Parathyroid adenoma (tissue), 2 donors: ENCODE measurements at regions not wholly inside any gene's neighbourhood (a gene's known extent, or its start where the extent isn't known, plus 50 kb on each side); places are given as distances from the start of the nearest gene placed in this dataset.

Source experiments
- H2AFZ ChIP-seq: fragments of 300-600 bp; sonication (generic); one replicate; pipeline ENCODE4 v1.7.0; 2017; ENCODE audit warnings: antibody characterized with exemption, mild to moderate bottlenecking
- H3K27ac ChIP-seq: fragments of 300-600 bp; sonication (generic); one replicate; pipeline ENCODE4 v1.7.0; 2017
- H3K27me3 ChIP-seq: fragments of 300-600 bp; sonication (generic); one replicate; pipeline ENCODE4 v1.7.0; 2017; ENCODE audit warnings: low read length; ENCODE audit not compliant: control insufficient read depth, insufficient read depth
- H3K36me3 ChIP-seq: fragments of 300-600 bp; sonication (generic); one replicate; pipeline ENCODE4 v1.7.0; 2017; ENCODE audit warnings: low read length; ENCODE audit not compliant: control insufficient read depth, insufficient read depth
- H3K4me1 ChIP-seq: fragments of 300-600 bp; sonication (generic); one replicate; pipeline ENCODE4 v1.7.0; 2017; ENCODE audit warnings: control low read depth
- H3K4me2 ChIP-seq: fragments of 300-600 bp; sonication (generic); one replicate; pipeline ENCODE4 v1.7.0; 2017; ENCODE audit warnings: low read length
- H3K4me3 ChIP-seq: fragments of 300-600 bp; sonication (generic); one replicate; pipeline ENCODE4 v1.7.0; 2017; ENCODE audit warnings: low read depth, low read length
- H3K79me2 ChIP-seq: fragments of 300-600 bp; sonication (generic); one replicate; pipeline ENCODE4 v1.7.0; 2017; ENCODE audit warnings: control low read depth
- H3K9ac ChIP-seq: fragments of 300-600 bp; sonication (generic); one replicate; pipeline ENCODE4 v1.7.0; 2017; ENCODE audit warnings: mild to moderate bottlenecking
- H3K9me3 ChIP-seq: fragments of 300-600 bp; sonication (generic); one replicate; pipeline ENCODE4 v1.7.0; 2017; ENCODE audit warnings: low read length; ENCODE audit not compliant: control insufficient read depth
- CTCF ChIP-seq: fragments of 300-600 bp; sonication (generic); IDR thresholded peaks from one replicate; pipeline ENCODE4 v1.7.0; 2017; ENCODE audit warnings: antibody characterized with exemption, mild to moderate bottlenecking
- donor health status: primary hyperparathyroidism.

- Histone ChIP-seq H3K36me3 (no peaks in the 10 kb centered on the region), H2AFZ (no peak overlapping the region), H3K4me1 (no peaks in the 10 kb centered on the region), H3K79me2 (no peaks in the 10 kb centered on the region), H3K4me2 (no peak overlapping the region), H3K27me3 (no peaks in the 10 kb centered on the region), H3K27ac (no peak overlapping the region), H3K4me3 (no peak overlapping the region), H3K9me3 (no peaks in the 10 kb centered on the region), H3K9ac (no peak overlapping the region)
- no peak for TF ChIP-seq CTCF
These were observed 158.4 kb downstream of the IPO8 start for GRCh38 chr12:30537228-30537627.

- Histone ChIP-seq H3K4me1 (no peaks in the 10 kb centered on the region), H3K4me3 (no peak overlapping the region), H3K4me2 (no peak overlapping the region), H3K36me3 (no peaks in the 10 kb centered on the region), H3K9me3 (no peaks in the 10 kb centered on the region), H3K79me2 (no peaks in the 10 kb centered on the region), H3K9ac (no peak overlapping the region), H2AFZ (no peak overlapping the region), H3K27me3 (no peaks in the 10 kb centered on the region), H3K27ac (no peak overlapping the region)
- no peak for TF ChIP-seq CTCF
These were observed 162.0 kb downstream of the IPO8 start for GRCh38 chr12:30533558-30534265.

- no peak overlapping the region for H3K4me2 ChIP-seq
- H3K27me3 ChIP-seq = no peaks in the 10 kb centered on the region
- no peak overlapping the region for H2AFZ ChIP-seq
- H3K9ac ChIP-seq = no peak overlapping the region
- H3K36me3 ChIP-seq = no peaks in the 10 kb centered on the region
- no peaks in the 10 kb centered on the region for H3K9me3 ChIP-seq
- H3K4me3 ChIP-seq = no peak overlapping the region
- H3K27ac ChIP-seq = no peak overlapping the region
- H3K4me1 ChIP-seq = no peaks in the 10 kb centered on the region
- H3K79me2 ChIP-seq = no peaks in the 10 kb centered on the region
- TF ChIP-seq CTCF = no peak
These were observed 163.7 kb downstream of the IPO8 start for GRCh38 chr12:30531731-30532678.

- TF ChIP-seq CTCF = no peak
- H3K4me2 ChIP-seq = no peak overlapping the region
- H3K4me3 ChIP-seq = no peak overlapping the region
- no peaks in the 10 kb centered on the region for H3K36me3 ChIP-seq
- no peak overlapping the region for H3K27ac ChIP-seq
- H2AFZ ChIP-seq = no peak overlapping the region
- H3K79me2 ChIP-seq = no peaks in the 10 kb centered on the region
- H3K9me3 ChIP-seq = no peaks in the 10 kb centered on the region
- H3K4me1 ChIP-seq = no peaks in the 10 kb centered on the region
- no peak overlapping the region for H3K9ac ChIP-seq
- H3K27me3 ChIP-seq = no peaks in the 10 kb centered on the region
These were observed 166.0 kb downstream of the IPO8 start for GRCh38 chr12:30529489-30530269.
